Fibroblast of the aortic adventitia (primary cell): ENCODE measurements at regions not wholly inside any gene's neighbourhood (a gene's known extent, or its start where the extent isn't known, plus 50 kb on each side); places are given as distances from the start of the nearest gene placed in this dataset.

Source experiments
- DNase-seq: peaks from one replicate; pipeline ENCODE4 v3.0.0-alpha.2; 2010; ENCODE audit warnings: low read depth
- H3K4me3 ChIP-seq: 2 replicates; pipeline ENCODE4 v1.5.1; 2011; ENCODE audit warnings: low read depth, mild to moderate bottlenecking, control low read depth, low read length, moderate library complexity
- CTCF ChIP-seq: IDR thresholded peaks from 2 replicates; pipeline ENCODE4 v1.5.1; 2011; ENCODE audit warnings: mild to moderate bottlenecking, low read length, control low read depth, inconsistent platforms; ENCODE audit not compliant: insufficient read depth

DNA sequence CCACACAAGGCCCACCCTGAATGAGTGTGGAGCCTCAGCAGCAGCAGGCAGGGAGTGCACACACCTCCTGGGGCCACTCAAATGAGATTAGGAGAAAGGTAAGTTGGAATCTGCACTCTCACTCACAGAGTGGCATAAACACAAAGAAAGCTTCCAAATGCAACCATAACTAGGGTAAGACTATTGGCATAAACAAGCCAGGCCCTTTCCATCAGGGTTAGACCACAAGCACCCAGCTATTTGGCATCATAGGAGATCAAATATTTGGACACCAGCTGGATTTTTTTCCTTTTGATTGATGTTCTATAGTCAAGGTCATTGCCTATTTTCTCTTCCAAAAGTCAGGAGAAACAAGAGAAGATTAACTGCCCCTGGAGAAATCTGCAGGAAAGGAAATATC lies 471.5 kb downstream of the TXNL1 start:
- H3K4me3 ChIP-seq, result no peak overlapping the region
- DNase-seq, result no peak
- no peak for TF ChIP-seq CTCF

DNA sequence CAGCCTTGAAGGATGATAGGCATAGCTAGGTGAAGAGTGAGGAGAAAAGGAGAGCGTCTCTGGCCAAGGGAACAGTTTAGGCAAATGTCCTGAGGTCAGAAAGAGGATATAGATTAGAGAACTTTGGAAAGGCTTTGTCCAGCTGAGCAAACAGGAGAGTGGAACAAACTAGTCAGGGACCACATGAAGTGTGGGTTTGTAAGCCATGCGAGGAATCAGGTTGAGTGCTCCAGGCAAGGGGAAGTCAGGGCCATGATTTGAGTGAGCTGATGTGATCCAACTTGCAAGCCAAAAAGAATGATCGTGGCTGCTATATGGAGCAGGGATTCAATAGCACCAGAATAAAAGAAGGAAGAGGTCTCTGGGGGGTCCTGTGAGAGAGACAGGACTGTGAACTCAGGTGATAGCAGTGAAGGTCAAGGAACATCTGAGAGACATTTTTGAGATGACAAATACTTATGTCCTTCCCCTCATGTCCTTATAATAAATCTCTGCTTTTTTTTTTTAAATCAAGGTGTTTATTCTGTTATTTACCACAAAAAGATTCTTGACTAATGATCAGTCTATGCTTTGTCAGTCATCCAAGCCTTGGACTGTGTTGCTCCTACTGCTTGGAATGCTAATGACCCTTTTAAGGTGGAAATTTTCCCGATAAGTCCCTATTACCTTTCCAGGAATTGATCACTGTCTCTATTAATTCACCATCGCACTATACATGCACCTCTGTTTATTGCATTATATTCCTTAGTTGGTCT lies 472.6 kb downstream of the TXNL1 start:
- no peak for DNase-seq
- no peak for TF ChIP-seq CTCF
- no peak overlapping the region for H3K4me3 ChIP-seq

- no peak for DNase-seq
- no peak overlapping the region for H3K4me3 ChIP-seq
- no peak for TF ChIP-seq CTCF
Observed at GRCh38 chr18:56162311-56163265, 475.8 kb downstream of the TXNL1 start.

- DNase-seq, result no peak
- TF ChIP-seq CTCF, result no peak
- H3K4me3 ChIP-seq, result no peak overlapping the region
Observed at GRCh38 chr18:56161566-56162260, 476.7 kb downstream of the TXNL1 start.

DNA sequence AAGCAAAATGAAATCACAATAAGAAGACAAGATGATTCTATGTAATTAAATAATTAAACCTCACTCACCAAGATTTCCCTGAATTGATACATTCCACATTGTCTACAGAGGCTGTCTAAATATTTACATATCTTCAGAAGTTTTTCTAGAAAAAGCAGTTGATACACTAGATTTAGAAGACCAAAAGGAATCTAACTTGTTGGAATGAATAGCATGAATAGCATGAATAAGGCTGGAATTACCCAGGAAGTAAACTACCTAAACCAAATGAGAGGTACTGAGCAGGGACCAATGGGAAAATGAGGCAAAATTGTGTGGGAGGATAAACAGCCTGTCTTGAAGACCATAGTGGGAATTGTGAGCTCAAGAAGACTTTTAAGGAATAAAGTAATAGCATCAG lies 479.7 kb downstream of the TXNL1 start:
- DNase-seq, result no peak
- TF ChIP-seq CTCF, result no peak
- H3K4me3 ChIP-seq, result no peak overlapping the region

- H3K4me3 ChIP-seq, result no peak overlapping the region
- no peak for TF ChIP-seq CTCF
- no peak for DNase-seq
Observed at GRCh38 chr18:56157541-56157940, 480.9 kb downstream of the TXNL1 start.
